ENCODE measurements at regions not wholly inside any gene's neighbourhood (a gene's known extent, or its start where the extent isn't known, plus 50 kb on each side); places are given as distances from the start of the nearest gene placed in this dataset.

- H3K9me3 ChIP-seq, result no peaks in the 10 kb centered on the region
- H3K27ac ChIP-seq, result no peak overlapping the region
- peaks cover 0 to 5% (median 0%) of the 10 kb centered on the region in 4 donors for H3K27me3 ChIP-seq
- no peak for TF ChIP-seq POLR2A (IDR thresholded peaks at IDR 0.05)
- TF ChIP-seq, protein P1, sequence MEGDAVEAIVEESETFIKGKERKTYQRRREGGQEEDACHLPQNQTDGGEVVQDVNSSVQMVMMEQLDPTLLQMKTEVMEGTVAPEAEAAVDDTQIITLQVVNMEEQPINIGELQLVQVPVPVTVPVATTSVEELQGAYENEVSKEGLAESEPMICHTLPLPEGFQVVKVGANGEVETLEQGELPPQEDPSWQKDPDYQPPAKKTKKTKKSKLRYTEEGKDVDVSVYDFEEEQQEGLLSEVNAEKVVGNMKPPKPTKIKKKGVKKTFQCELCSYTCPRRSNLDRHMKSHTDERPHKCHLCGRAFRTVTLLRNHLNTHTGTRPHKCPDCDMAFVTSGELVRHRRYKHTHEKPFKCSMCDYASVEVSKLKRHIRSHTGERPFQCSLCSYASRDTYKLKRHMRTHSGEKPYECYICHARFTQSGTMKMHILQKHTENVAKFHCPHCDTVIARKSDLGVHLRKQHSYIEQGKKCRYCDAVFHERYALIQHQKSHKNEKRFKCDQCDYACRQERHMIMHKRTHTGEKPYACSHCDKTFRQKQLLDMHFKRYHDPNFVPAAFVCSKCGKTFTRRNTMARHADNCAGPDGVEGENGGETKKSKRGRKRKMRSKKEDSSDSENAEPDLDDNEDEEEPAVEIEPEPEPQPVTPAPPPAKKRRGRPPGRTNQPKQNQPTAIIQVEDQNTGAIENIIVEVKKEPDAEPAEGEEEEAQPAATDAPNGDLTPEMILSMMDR (IDR thresholded peaks at IDR 0.05), result no peak
- H3K4me3 ChIP-seq, result no peak overlapping the region
- no peaks in the 10 kb centered on the region for H3K36me3 ChIP-seq
- intact Hi-C loops (cut with DNase I), result no loop called here
- no peaks in the 10 kb centered on the region for H3K4me1 ChIP-seq
- WGBS, 2 donors, result 87 to 92% methylated on average over 6 of the region's 6 CpGs
- no peak for DNase-seq
Observed at GRCh38 chr2:45289997-45290709, 280.9 kb upstream of the SIX2 start.

- intact Hi-C loops (cut with DNase I), result no loop called here
- no peak for TF ChIP-seq POLR2A (IDR thresholded peaks at IDR 0.05)
- Histone ChIP-seq H3K4me1 (no peaks in the 10 kb centered on the region), H3K9me3 (no peaks in the 10 kb centered on the region), H3K27me3 (peaks cover 0 to 17% (median 0%) of the 10 kb centered on the region in 4 donors), H3K4me3 (no peak overlapping the region), H3K36me3 (no peaks in the 10 kb centered on the region), H3K27ac (no peak overlapping the region)
- DNase-seq, result no peak
- 57 to 80% methylated on average over 6 of the region's 6 CpGs for WGBS, 2 donors
Observed at GRCh38 chr2:45288532-45289417, 279.5 kb upstream of the SIX2 start.

GRCh38 chr2:45287045-45287444 lies 277.8 kb upstream of the SIX2 start:
- H3K36me3 ChIP-seq, result no peaks in the 10 kb centered on the region
- H3K27ac ChIP-seq, result no peak overlapping the region
- no peak for TF ChIP-seq POLR2A (IDR thresholded peaks at IDR 0.05)
- TF ChIP-seq, protein P1 (IDR thresholded peaks at IDR 0.05), result no peak
- DNase-seq, result no peak
- WGBS, 2 donors, result 66 to 86% methylated on average over 4 of the region's 4 CpGs
- peaks cover 0 to 17% (median 0%) of the 10 kb centered on the region in 4 donors for H3K27me3 ChIP-seq
- no peaks in the 10 kb centered on the region for H3K4me1 ChIP-seq
- no peaks in the 10 kb centered on the region for H3K9me3 ChIP-seq
- no peak overlapping the region for H3K4me3 ChIP-seq
- intact Hi-C loops (cut with DNase I), result no loop called here

GRCh38 chr2:45285771-45286390 lies 276.6 kb upstream of the SIX2 start:
- no peak overlapping the region for H3K27ac ChIP-seq
- TF ChIP-seq POLR2A (IDR thresholded peaks at IDR 0.05), result no peak
- H3K36me3 ChIP-seq, result no peaks in the 10 kb centered on the region
- DNase-seq, result no peak
- 77 to 78% methylated on average over 3 of the region's 4 CpGs for WGBS, 2 donors
- H3K4me1 ChIP-seq, result no peaks in the 10 kb centered on the region
- no peak overlapping the region for H3K4me3 ChIP-seq
- peaks cover 0 to 25% (median 0%) of the 10 kb centered on the region in 4 donors for H3K27me3 ChIP-seq
- intact Hi-C loops (cut with DNase I), result no loop called here
- no peaks in the 10 kb centered on the region for H3K9me3 ChIP-seq

DNA sequence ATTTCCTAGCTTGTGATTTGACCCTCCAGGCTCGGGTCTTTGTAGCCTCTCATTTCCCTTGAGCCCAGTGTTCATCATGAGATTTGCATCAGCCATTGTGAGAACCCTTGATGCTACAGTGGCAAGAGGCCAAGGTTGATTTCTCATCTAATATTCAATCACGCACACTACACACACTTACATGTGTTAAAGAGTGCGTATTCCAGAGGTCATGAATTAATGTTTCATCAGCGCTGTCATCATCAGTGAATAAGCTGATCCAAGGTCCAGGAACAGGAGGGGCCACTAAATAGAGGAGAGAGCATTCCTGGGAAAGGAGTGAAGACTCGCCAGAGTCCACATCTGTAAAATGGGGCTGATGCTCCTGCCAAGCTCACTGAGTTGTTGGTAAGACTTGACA lies 276.1 kb upstream of the SIX2 start:
- no peaks in the 10 kb centered on the region for H3K36me3 ChIP-seq
- intact Hi-C loops (cut with DNase I), result no loop called here
- H3K27me3 ChIP-seq, result peaks cover 0 to 30% (median 0%) of the 10 kb centered on the region in 4 donors
- no peaks in the 10 kb centered on the region for H3K9me3 ChIP-seq
- H3K4me1 ChIP-seq, result no peaks in the 10 kb centered on the region
- no peak for DNase-seq
- H3K4me3 ChIP-seq, result no peak overlapping the region
- TF ChIP-seq, protein P1 (IDR thresholded peaks at IDR 0.05), result no peak
- TF ChIP-seq POLR2A (IDR thresholded peaks at IDR 0.05), result no peak
- WGBS, 2 donors, result 77 to 90% methylated on average over 5 of the region's 5 CpGs
- H3K27ac ChIP-seq, result no peak overlapping the region

DNA sequence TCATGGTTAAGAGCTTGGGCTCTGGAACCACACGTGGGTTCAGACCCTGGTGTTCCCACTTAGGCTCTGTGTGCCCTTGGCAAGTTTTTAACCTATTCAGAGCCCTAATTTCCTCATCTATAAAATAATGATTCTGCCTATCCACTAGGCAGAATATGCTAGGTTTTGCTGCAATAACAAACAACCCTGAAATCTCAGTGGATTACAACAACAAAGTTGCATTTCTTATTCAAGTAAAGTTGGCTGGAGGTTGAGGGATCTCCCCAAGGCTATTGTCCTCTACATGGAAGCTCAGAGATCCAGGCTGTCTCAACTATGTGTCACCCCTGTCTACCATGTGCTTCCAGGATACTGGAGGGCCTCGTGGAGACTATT lies 275.4 kb upstream of the SIX2 start:
- no peak overlapping the region for H3K4me3 ChIP-seq

More for the DNA sequence above, 275.4 kb upstream of the SIX2 start:
- TF ChIP-seq, protein P1 (IDR thresholded peaks at IDR 0.05), result no peak
- TF ChIP-seq POLR2A (IDR thresholded peaks at IDR 0.05), result no peak
- intact Hi-C loops (cut with DNase I), result no loop called here
- no peak for DNase-seq
- no peak overlapping the region for H3K27ac ChIP-seq
- 46 to 80% methylated on average over 2 of the region's 2 CpGs for WGBS, 2 donors
- no peaks in the 10 kb centered on the region for H3K9me3 ChIP-seq
- peaks cover 0 to 37% (median 0%) of the 10 kb centered on the region in 4 donors for H3K27me3 ChIP-seq
- no peaks in the 10 kb centered on the region for H3K36me3 ChIP-seq
- H3K4me1 ChIP-seq, result no peaks in the 10 kb centered on the region

Measured in esophagus squamous epithelium (tissue), 5 donors.